DMS153 (cell line): ENCODE measurements at regions not wholly inside any gene's neighbourhood (a gene's known extent, or its start where the extent isn't known, plus 50 kb on each side); places are given as distances from the start of the nearest gene placed in this dataset.
"Not testable (repeated sequence)": the region's sequence is repeated elsewhere in the genome, so short reads cannot be mapped to it uniquely, and the experiment has no call there.

ENCODE experiments used
- DNase-seq: peaks from one replicate; lab custom pipeline; 2025; lab: John Stamatoyannopoulos, UW

- DNase-seq, result not testable (repeated sequence)
Observed at GRCh38 chr9:85880507-85880906, 60.4 kb upstream of the NAA35 start.

- no peak for DNase-seq
Observed at GRCh38 chr9:85884256-85884655, 56.7 kb upstream of the NAA35 start.

GRCh38 chr9:85890962-85891361, 50.0 kb upstream of the NAA35 start:
- DNase-seq, result no peak
